Peyer's patch (tissue), 4 donors: ENCODE measurements at regions not wholly inside any gene's neighbourhood (a gene's known extent, or its start where the extent isn't known, plus 50 kb on each side); places are given as distances from the start of the nearest gene placed in this dataset.
"Not testable (repeated sequence)": the region's sequence is repeated elsewhere in the genome, so short reads cannot be mapped to it uniquely, and the experiment has no call there.

Experiments used
- DNase-seq, 3 donors: peaks; one replicate each; pipeline ENCODE4 v3.0.0-alpha.2; 2017 to 2019
- H3K27ac ChIP-seq, 4 donors: fragments of 200-600 bp; sonication (generic); one replicate each; pipeline ENCODE4 v1.5.1; 2016 to 2019
- H3K27me3 ChIP-seq, 2 donors: fragments of 200-600 bp; sonication (generic); one replicate each; pipeline ENCODE4 v1.5.1; 2019
- H3K36me3 ChIP-seq, 3 donors: fragments of 200-600 bp; sonication (generic); one replicate each; pipeline ENCODE4 v1.5.1; 2016 to 2019
- H3K4me1 ChIP-seq, 4 donors: fragments of 200-600 bp; sonication (generic); one replicate each; pipeline ENCODE4 v1.5.1; 2016 to 2019
- H3K4me3 ChIP-seq, 4 donors: fragments of 200-600 bp; sonication (generic); 1 replicate in 3 of 4; 2 replicates in 1 of 4; pipeline ENCODE4 v1.5.1; 2016 to 2019; ENCODE audit warnings: mild to moderate bottlenecking in 1 of 4
- H3K9me3 ChIP-seq, 4 donors: fragments of 200-600 bp; sonication (generic); one replicate each; pipeline ENCODE4 v1.5.1; 2016 to 2019; ENCODE audit warnings: mild to moderate bottlenecking in 1 of 4
- CTCF ChIP-seq, 6 experiments: fragments of 450-650 bp in 4 of 6; fragments of 200-600 bp in 2 of 6; sonication (generic) in 1 of 6; IDR thresholded peaks; one replicate each; pipeline ENCODE4 v1.5.1; 2017 to 2019; ENCODE audit warnings: antibody characterized with exemption in 6 of 6, mild to moderate bottlenecking in 3 of 6, moderate library complexity in 1 of 6
- POLR2A ChIP-seq, 2 donors: fragments of 450-650 bp; IDR thresholded peaks; one replicate each; pipeline ENCODE4 v1.5.1; 2017; ENCODE audit warnings: antibody characterized with exemption in 2 of 2, mild to moderate bottlenecking in 2 of 2, moderate library complexity in 2 of 2

GRCh38 chr6:167668754-167669552, 157.8 kb upstream of the AFDN start:
- Histone ChIP-seq H3K4me3 (no peak overlapping the region), H3K36me3 (no peaks in the 10 kb centered on the region), H3K27me3 (no peaks in the 10 kb centered on the region), H3K4me1 (peaks cover 0 to 5% (median 0%) of the 10 kb centered on the region in 4 donors), H3K27ac (peak overlapping the region in 1 of 4 donors; percentile 13), H3K9me3 (no peaks in the 10 kb centered on the region)
- TF ChIP-seq CTCF (IDR thresholded peaks at IDR 0.05) (no peak), POLR2A (IDR thresholded peaks at IDR 0.05) (no peak)
- peak in 1 of 3 donors; percentile 38 for DNase-seq

GRCh38 chr6:167669553-167669849, 157.2 kb upstream of the AFDN start:
- Histone ChIP-seq H3K4me3 (no peak overlapping the region), H3K27ac (no peak overlapping the region), H3K4me1 (peaks cover 0 to 5% (median 0%) of the 10 kb centered on the region in 4 donors), H3K36me3 (no peaks in the 10 kb centered on the region), H3K27me3 (no peaks in the 10 kb centered on the region), H3K9me3 (no peaks in the 10 kb centered on the region)
- TF ChIP-seq POLR2A (IDR thresholded peaks at IDR 0.05) (no peak), CTCF (IDR thresholded peaks at IDR 0.05) (no peak)
- DNase-seq: no peak

- TF ChIP-seq CTCF (IDR thresholded peaks at IDR 0.05): no peak
- TF ChIP-seq POLR2A (IDR thresholded peaks at IDR 0.05): no peak
These were observed 156.6 kb upstream of the AFDN start for GRCh38 chr6:167669870-167670802.

GRCh38 chr6:167670938-167671338, 155.8 kb upstream of the AFDN start:
- peaks cover 0 to 5% (median 0%) of the 10 kb centered on the region in 4 donors for H3K4me1 ChIP-seq
- TF ChIP-seq CTCF (IDR thresholded peaks at IDR 0.05) (no peak), POLR2A (IDR thresholded peaks at IDR 0.05) (no peak)
- H3K27ac ChIP-seq: no peak overlapping the region
- peak in 2 of 3 donors; percentile 43 to 74 for DNase-seq
- no peaks in the 10 kb centered on the region for H3K36me3 ChIP-seq
- H3K4me3 ChIP-seq: no peak overlapping the region
- no peaks in the 10 kb centered on the region for H3K27me3 ChIP-seq
- H3K9me3 ChIP-seq: no peaks in the 10 kb centered on the region

More at GRCh38 chr6:167669870-167670802, 156.6 kb upstream of the AFDN start:
- Histone ChIP-seq H3K4me3 (no peak overlapping the region), H3K36me3 (no peaks in the 10 kb centered on the region), H3K4me1 (peaks cover 0 to 5% (median 0%) of the 10 kb centered on the region in 4 donors), H3K27ac (no peak overlapping the region), H3K27me3 (no peaks in the 10 kb centered on the region), H3K9me3 (no peaks in the 10 kb centered on the region)
- peak in 1 of 3 donors; percentile 34 for DNase-seq

- H3K27me3 ChIP-seq, DNase-seq, H3K9me3 ChIP-seq, H3K4me3 ChIP-seq, H3K27ac ChIP-seq, H3K36me3 ChIP-seq, H3K4me1 ChIP-seq: not testable (repeated sequence)
- TF ChIP-seq CTCF (IDR thresholded peaks at IDR 0.05): peak in 3 of 6 experiments; percentile 34 to 41 (median 36)
These were observed 155.2 kb upstream of the AFDN start for GRCh38 chr6:167671379-167671976.
